ENCODE measurements at regions not wholly inside any gene's neighbourhood (a gene's known extent, or its start where the extent isn't known, plus 50 kb on each side); places are given as distances from the start of the nearest gene placed in this dataset.

GRCh38 chr18:61706276-61706915 lies 186.4 kb downstream of the RNF152 start:
- Mint-ChIP-seq H3K4me3 (no peak overlapping the region), H3K4me1 (ENCODE audit: unreplicated experiment) (no peaks in the 10 kb centered on the region), H3K36me3 (no peaks in the 10 kb centered on the region), H3K27ac (no peak overlapping the region), H3K27me3 (no peaks in the 10 kb centered on the region), H3K9me3 (no peaks in the 10 kb centered on the region)
- no peak for DNase-seq (ENCODE audit: extremely low spot score, unreplicated experiment)
- TF ChIP-seq, protein P1, sequence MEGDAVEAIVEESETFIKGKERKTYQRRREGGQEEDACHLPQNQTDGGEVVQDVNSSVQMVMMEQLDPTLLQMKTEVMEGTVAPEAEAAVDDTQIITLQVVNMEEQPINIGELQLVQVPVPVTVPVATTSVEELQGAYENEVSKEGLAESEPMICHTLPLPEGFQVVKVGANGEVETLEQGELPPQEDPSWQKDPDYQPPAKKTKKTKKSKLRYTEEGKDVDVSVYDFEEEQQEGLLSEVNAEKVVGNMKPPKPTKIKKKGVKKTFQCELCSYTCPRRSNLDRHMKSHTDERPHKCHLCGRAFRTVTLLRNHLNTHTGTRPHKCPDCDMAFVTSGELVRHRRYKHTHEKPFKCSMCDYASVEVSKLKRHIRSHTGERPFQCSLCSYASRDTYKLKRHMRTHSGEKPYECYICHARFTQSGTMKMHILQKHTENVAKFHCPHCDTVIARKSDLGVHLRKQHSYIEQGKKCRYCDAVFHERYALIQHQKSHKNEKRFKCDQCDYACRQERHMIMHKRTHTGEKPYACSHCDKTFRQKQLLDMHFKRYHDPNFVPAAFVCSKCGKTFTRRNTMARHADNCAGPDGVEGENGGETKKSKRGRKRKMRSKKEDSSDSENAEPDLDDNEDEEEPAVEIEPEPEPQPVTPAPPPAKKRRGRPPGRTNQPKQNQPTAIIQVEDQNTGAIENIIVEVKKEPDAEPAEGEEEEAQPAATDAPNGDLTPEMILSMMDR (conservative IDR thresholded peaks at IDR 0.05) = no peak

DNA sequence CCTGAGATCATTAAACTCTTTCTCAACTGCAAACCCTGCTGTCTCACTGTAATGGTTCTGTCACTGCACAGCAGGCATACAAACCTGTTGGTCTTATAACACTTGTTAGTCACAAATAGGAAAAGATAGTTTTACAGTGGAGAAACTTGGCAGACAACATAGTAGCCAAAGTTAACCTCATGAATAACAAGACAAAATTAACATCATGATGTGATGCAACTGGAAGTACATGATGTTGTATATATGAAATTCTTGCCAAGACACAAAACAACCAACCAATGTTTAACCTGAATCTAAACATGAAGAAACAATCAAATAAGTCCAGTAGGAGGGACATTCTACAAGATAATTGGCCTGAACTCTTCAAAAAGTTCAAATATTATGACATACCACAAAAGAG lies 189.3 kb downstream of the RNF152 start:
- no peak for DNase-seq (ENCODE audit: extremely low spot score, unreplicated experiment)

DNA sequence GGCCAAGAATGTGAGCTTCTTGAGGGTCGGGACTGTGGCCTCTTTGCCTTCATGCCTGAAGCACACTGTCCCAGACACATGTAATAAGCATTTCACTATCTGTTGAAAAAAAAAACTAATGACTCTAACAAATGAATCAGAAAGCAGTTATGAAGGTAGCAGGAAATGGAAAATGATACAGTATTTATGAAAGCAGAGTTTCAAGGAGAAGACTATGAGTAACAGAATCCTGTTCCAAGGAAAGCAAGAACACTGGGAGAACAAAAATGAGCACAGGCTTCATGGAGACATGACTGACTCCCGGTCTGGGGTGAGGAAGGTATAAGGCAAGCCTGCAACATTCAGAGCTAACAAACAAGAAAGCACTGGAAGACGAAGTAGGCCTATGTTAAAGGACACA lies 190.8 kb downstream of the RNF152 start:
- Mint-ChIP-seq H3K27ac (no peak overlapping the region), H3K9me3 (no peaks in the 10 kb centered on the region)

More for the DNA sequence above, 189.3 kb downstream of the RNF152 start:
- H3K4me3 Mint-ChIP-seq = no peak overlapping the region
- no peaks in the 10 kb centered on the region for H3K27me3 Mint-ChIP-seq
- H3K27ac Mint-ChIP-seq = no peak overlapping the region
- TF ChIP-seq, protein P1 (conservative IDR thresholded peaks at IDR 0.05) = no peak
- no peaks in the 10 kb centered on the region for H3K36me3 Mint-ChIP-seq
- H3K4me1 Mint-ChIP-seq (ENCODE audit: unreplicated experiment) = no peaks in the 10 kb centered on the region
- no peaks in the 10 kb centered on the region for H3K9me3 Mint-ChIP-seq

GRCh38 chr18:61699397-61700110 lies 193.3 kb downstream of the RNF152 start:
- H3K27ac Mint-ChIP-seq = no peak overlapping the region
- no peak overlapping the region for H3K4me3 Mint-ChIP-seq
- no peak for DNase-seq (ENCODE audit: extremely low spot score, unreplicated experiment)

More for the DNA sequence above, 190.8 kb downstream of the RNF152 start:
- H3K4me1 Mint-ChIP-seq (ENCODE audit: unreplicated experiment) = no peaks in the 10 kb centered on the region
- H3K4me3 Mint-ChIP-seq = no peak overlapping the region
- DNase-seq (ENCODE audit: extremely low spot score, unreplicated experiment) = no peak
- no peaks in the 10 kb centered on the region for H3K36me3 Mint-ChIP-seq
- no peaks in the 10 kb centered on the region for H3K27me3 Mint-ChIP-seq
- TF ChIP-seq, protein P1 (conservative IDR thresholded peaks at IDR 0.05) = no peak

DNA sequence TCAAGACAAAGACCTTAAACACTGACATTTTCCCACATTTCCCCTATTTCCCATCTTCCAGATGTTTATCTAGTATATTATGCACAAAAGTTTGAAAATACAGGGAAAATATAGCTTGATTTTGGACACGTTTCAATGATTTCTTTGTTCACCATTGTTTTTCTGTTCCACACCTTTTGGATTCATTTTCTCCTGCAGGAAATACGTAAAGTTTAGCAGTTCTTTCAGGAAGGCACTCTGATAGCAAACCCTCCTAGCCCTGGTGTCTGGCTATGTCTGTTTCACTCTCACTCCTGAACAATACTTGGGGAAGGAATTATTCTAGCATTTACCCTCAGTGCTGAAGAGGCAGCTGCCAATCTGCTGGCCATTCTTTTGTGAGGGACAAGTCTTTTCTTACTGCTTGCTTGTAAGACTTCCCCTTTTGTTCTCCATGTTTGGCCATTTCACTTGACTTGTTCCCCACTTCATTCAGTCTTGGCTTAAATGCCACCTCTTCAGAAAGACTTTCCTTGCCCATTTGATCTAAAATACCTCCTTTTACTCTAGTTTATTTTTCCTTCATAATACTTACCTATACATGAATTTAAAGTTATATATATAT lies 195.4 kb downstream of the RNF152 start:
- TF ChIP-seq, protein P1 (conservative IDR thresholded peaks at IDR 0.05) = no peak
- no peaks in the 10 kb centered on the region for H3K27me3 Mint-ChIP-seq
- H3K27ac Mint-ChIP-seq = no peak overlapping the region
- H3K4me1 Mint-ChIP-seq (ENCODE audit: unreplicated experiment) = no peaks in the 10 kb centered on the region
- no peak for DNase-seq (ENCODE audit: extremely low spot score, unreplicated experiment)
- H3K9me3 Mint-ChIP-seq = peaks cover 8% of the 10 kb centered on the region
- H3K36me3 Mint-ChIP-seq = no peaks in the 10 kb centered on the region
- H3K4me3 Mint-ChIP-seq = no peak overlapping the region

More at GRCh38 chr18:61699397-61700110, 193.3 kb downstream of the RNF152 start:
- H3K27me3 Mint-ChIP-seq = no peaks in the 10 kb centered on the region
- H3K36me3 Mint-ChIP-seq = no peaks in the 10 kb centered on the region
- TF ChIP-seq, protein P1 (conservative IDR thresholded peaks at IDR 0.05) = no peak
- H3K9me3 Mint-ChIP-seq = peaks cover 8% of the 10 kb centered on the region
- no peaks in the 10 kb centered on the region for H3K4me1 Mint-ChIP-seq (ENCODE audit: unreplicated experiment)

All from type B pancreatic cell (in vitro differentiated cells).